Fibroblast of pulmonary artery (primary cell): ENCODE measurements at regions not wholly inside any gene's neighbourhood (a gene's known extent, or its start where the extent isn't known, plus 50 kb on each side); places are given as distances from the start of the nearest gene placed in this dataset.

Experiments used
- DNase-seq: peaks from one replicate; pipeline ENCODE4 v3.0.0-alpha.2; 2010; ENCODE audit warnings: low read depth
- H3K4me3 ChIP-seq: replicated peaks from 2 replicates; pipeline ENCODE4 v1.5.1; 2011; ENCODE audit warnings: low read depth, mild to moderate bottlenecking, control low read depth, low read length, moderate library complexity
- TF ChIP-seq, protein P1 (sequence below): IDR thresholded peaks from 2 replicates; pipeline ENCODE4 v1.5.1; 2011; ENCODE audit warnings: mild to moderate bottlenecking, control low read depth, low read length, inconsistent platforms; ENCODE audit errors: missing control alignments

DNA sequence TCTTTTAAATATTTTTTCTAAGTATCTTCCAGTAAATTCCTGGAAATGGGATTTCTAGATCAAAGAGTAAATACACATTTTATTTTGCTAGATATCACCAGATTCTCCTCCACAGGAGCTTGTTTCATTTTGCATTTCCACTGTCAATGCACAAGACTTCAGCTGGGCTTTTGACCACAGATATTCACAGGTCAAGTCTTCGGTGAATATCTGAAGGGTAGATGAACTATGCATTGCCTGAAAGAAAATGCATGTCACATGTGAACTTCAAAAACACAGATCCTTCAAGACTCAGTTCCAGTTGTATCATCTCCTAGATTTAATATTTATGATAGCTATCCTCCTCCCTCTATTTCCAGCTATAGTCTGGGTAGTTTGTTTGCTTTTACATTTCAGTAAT is 963.6 kb upstream of the GOT2 start:
- DNase-seq = no peak
- TF ChIP-seq, protein P1, sequence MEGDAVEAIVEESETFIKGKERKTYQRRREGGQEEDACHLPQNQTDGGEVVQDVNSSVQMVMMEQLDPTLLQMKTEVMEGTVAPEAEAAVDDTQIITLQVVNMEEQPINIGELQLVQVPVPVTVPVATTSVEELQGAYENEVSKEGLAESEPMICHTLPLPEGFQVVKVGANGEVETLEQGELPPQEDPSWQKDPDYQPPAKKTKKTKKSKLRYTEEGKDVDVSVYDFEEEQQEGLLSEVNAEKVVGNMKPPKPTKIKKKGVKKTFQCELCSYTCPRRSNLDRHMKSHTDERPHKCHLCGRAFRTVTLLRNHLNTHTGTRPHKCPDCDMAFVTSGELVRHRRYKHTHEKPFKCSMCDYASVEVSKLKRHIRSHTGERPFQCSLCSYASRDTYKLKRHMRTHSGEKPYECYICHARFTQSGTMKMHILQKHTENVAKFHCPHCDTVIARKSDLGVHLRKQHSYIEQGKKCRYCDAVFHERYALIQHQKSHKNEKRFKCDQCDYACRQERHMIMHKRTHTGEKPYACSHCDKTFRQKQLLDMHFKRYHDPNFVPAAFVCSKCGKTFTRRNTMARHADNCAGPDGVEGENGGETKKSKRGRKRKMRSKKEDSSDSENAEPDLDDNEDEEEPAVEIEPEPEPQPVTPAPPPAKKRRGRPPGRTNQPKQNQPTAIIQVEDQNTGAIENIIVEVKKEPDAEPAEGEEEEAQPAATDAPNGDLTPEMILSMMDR = no peak

DNA sequence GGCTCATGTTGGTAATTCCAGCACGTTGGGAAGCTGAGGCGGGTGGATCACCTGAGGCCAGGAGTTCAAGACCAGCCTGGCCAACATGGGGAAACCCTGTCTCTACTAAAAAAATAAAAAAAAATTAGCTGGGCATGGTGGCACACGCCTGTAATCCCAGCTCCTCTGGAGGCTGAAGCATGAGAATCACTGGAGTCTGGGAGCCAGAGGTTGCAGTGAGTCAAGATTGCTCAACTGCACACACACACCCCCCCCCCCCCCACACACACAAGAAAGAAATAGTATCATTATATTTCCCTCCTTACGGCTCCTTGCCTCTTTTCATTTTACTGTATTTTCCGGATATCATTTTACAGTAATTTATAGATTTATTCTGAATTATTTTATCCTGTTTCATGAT is 963.1 kb upstream of the GOT2 start:
- TF ChIP-seq, protein P1 = no peak
- DNase-seq = no peak
- no peak overlapping the region for H3K4me3 ChIP-seq

More for the DNA sequence above, 963.6 kb upstream of the GOT2 start:
- no peak overlapping the region for H3K4me3 ChIP-seq

DNA sequence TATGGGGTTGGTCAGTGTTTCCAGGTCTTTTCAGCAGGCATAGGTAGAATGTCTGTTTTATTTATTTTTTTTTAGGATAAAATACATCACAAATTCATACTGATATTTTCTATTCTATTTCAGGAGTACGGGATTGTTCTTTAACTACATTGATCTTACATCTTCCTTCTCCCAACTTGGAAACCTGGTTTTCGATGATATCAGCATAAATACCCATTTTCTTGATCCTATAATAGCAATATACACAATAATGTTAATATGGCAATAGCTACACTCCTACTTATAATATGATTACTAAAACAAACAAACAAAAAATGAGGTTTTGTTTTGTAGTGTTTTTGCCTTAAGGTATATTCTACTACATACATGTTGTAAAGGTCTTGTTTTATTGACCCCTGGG is 962.4 kb upstream of the GOT2 start:
- H3K4me3 ChIP-seq = no peak overlapping the region
- no peak for DNase-seq
- TF ChIP-seq, protein P1 = no peak

DNA sequence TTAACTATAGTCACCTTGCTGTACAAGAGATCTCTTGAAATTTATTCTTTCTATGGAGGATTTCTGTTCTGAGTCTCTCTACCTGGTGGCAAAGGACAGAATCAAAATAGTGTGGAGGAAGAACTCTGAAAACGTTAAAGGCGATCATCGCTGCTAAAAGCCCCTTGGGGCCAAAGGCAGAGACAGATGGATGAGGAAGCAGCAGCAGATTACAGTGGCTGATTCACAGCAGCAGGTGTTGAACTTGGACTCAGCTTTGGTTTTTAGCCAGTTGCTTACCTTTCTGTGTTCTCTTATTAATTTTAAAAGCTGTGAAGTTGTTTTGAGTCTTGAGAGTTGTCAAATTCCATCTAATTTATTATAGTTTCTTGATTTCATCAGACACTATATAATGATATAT is 956.1 kb upstream of the GOT2 start:
- no peak for DNase-seq
- no peak overlapping the region for H3K4me3 ChIP-seq
- TF ChIP-seq, protein P1 = no peak

DNA sequence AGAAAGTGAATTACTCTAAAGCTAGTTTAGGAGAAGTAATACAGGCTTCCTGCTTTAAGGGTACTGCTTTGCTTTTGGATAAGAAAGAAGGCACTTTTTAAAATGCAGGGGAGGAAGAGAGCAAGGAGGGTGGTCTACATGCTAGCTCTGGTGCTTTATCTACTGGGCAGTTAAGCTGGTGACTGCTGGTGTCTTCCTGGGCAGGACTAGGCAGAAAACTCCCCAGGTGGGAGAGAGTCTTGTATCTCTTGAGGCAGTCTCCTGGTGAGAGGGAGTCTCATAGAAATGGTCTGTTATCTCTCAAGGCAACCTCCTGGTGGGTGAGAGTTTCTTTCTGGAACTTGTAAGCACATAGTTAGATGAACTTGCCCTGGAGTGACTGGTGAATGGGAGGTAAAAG is 953.9 kb upstream of the GOT2 start:
- TF ChIP-seq, protein P1 = no peak
- no peak overlapping the region for H3K4me3 ChIP-seq
- DNase-seq = no peak

DNA sequence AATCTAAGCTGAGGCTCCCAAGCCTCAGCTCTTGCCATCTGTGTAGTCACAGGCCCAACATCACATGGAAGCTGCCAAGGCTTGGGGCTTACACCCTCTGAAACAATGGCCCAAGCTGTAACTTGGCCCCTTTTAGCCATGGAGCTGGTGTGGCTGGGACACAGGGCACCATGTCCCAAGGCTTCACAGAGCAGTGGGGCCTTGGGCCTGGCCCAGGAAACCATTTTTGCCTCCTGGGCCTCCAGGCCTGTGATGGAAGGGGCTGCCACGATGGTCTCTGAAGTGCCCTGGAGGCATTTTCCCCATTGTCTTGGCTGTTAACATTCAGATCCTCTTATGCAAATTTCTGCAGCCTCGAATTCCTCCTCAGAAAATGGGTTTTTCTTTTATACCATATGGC is 952.3 kb upstream of the GOT2 start:
- DNase-seq = no peak
- TF ChIP-seq, protein P1 = no peak
- no peak overlapping the region for H3K4me3 ChIP-seq

DNA sequence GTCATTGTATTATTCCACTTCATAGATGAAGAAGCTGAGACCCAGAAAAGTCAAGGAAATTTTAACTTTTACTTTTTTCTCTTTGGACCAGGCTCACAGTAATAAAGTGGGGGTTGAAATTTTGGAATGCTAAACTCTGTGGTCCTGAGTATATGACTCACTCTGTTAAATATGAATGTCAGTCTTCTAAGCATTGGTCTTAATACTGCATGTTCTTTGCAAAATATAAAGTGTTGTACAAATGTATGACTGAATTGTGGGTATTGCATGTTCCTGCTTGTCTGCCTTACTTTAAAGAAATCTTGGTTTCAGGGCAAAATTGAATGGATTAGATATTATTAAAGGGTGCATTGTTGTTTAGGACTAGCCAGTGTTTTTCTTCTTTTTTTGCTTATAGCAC is 950.8 kb upstream of the GOT2 start:
- TF ChIP-seq, protein P1 = no peak
- DNase-seq = no peak
- no peak overlapping the region for H3K4me3 ChIP-seq
